ENCODE measurements at regions not wholly inside any gene's neighbourhood (a gene's known extent, or its start where the extent isn't known, plus 50 kb on each side); places are given as distances from the start of the nearest gene placed in this dataset.

- Histone ChIP-seq H3K4me1 (no peaks in the 10 kb centered on the region), H3K9me3 (no peaks in the 10 kb centered on the region), H3K27ac (no peak overlapping the region), H3K4me3 (no peak overlapping the region), H3K36me3 (no peaks in the 10 kb centered on the region), H3K27me3 (no peaks in the 10 kb centered on the region)
- intact Hi-C loops (cut with DNase I) = no loop called here
- no peak for TF ChIP-seq POLR2AphosphoS5 (IDR thresholded peaks at IDR 0.05; ENCODE audit: insufficient read depth in 1 of 2, low read depth in 1 of 2)
- TF ChIP-seq, protein P1, sequence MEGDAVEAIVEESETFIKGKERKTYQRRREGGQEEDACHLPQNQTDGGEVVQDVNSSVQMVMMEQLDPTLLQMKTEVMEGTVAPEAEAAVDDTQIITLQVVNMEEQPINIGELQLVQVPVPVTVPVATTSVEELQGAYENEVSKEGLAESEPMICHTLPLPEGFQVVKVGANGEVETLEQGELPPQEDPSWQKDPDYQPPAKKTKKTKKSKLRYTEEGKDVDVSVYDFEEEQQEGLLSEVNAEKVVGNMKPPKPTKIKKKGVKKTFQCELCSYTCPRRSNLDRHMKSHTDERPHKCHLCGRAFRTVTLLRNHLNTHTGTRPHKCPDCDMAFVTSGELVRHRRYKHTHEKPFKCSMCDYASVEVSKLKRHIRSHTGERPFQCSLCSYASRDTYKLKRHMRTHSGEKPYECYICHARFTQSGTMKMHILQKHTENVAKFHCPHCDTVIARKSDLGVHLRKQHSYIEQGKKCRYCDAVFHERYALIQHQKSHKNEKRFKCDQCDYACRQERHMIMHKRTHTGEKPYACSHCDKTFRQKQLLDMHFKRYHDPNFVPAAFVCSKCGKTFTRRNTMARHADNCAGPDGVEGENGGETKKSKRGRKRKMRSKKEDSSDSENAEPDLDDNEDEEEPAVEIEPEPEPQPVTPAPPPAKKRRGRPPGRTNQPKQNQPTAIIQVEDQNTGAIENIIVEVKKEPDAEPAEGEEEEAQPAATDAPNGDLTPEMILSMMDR (IDR thresholded peaks at IDR 0.05) = no peak
- TF ChIP-seq POLR2A (IDR thresholded peaks at IDR 0.05) = no peak
- DNase-seq (ENCODE audit: extremely low spot score in 2 of 2) = no peak
Observed at GRCh38 chr1:199875856-199876255, 151.7 kb upstream of the NR5A2 start.

GRCh38 chr1:199877526-199878384 is 149.8 kb upstream of the NR5A2 start:
- no peak for TF ChIP-seq POLR2AphosphoS5 (IDR thresholded peaks at IDR 0.05; ENCODE audit: insufficient read depth in 1 of 2, low read depth in 1 of 2)
- TF ChIP-seq, protein P1 (IDR thresholded peaks at IDR 0.05) = no peak
- no peak for TF ChIP-seq POLR2A (IDR thresholded peaks at IDR 0.05)
- DNase-seq (ENCODE audit: extremely low spot score in 2 of 2) = no peak
- no peaks in the 10 kb centered on the region for H3K36me3 ChIP-seq

GRCh38 chr1:199878823-199879222 is 148.7 kb upstream of the NR5A2 start:
- intact Hi-C loops (cut with DNase I) = no loop called here
- Histone ChIP-seq H3K4me1 (no peaks in the 10 kb centered on the region), H3K27ac (no peak overlapping the region), H3K36me3 (no peaks in the 10 kb centered on the region), H3K9me3 (no peaks in the 10 kb centered on the region), H3K27me3 (no peaks in the 10 kb centered on the region), H3K4me3 (no peak overlapping the region)
- TF ChIP-seq POLR2A (IDR thresholded peaks at IDR 0.05) (no peak), POLR2AphosphoS5 (IDR thresholded peaks at IDR 0.05; ENCODE audit: insufficient read depth in 1 of 2, low read depth in 1 of 2) (no peak)
- TF ChIP-seq, protein P1 (IDR thresholded peaks at IDR 0.05) = no peak
- no peak for DNase-seq (ENCODE audit: extremely low spot score in 2 of 2)

More at GRCh38 chr1:199877526-199878384, 149.8 kb upstream of the NR5A2 start:
- H3K27ac ChIP-seq = no peak overlapping the region
- intact Hi-C loops (cut with DNase I) = no loop called here
- no peaks in the 10 kb centered on the region for H3K27me3 ChIP-seq
- no peak overlapping the region for H3K4me3 ChIP-seq
- no peaks in the 10 kb centered on the region for H3K4me1 ChIP-seq
- no peaks in the 10 kb centered on the region for H3K9me3 ChIP-seq

GRCh38 chr1:199898654-199899053 is 128.9 kb upstream of the NR5A2 start:
- Histone ChIP-seq H3K4me3 (no peak overlapping the region), H3K36me3 (no peaks in the 10 kb centered on the region), H3K4me1 (no peaks in the 10 kb centered on the region), H3K27ac (no peak overlapping the region), H3K27me3 (no peaks in the 10 kb centered on the region), H3K9me3 (no peaks in the 10 kb centered on the region)
- no peak for DNase-seq (ENCODE audit: extremely low spot score in 2 of 2)
- TF ChIP-seq POLR2AphosphoS5 (IDR thresholded peaks at IDR 0.05; ENCODE audit: insufficient read depth in 1 of 2, low read depth in 1 of 2) (no peak), POLR2A (IDR thresholded peaks at IDR 0.05) (no peak)
- TF ChIP-seq, protein P1 (IDR thresholded peaks at IDR 0.05) = no peak
- intact Hi-C loops (cut with DNase I) = no loop called here

DNA sequence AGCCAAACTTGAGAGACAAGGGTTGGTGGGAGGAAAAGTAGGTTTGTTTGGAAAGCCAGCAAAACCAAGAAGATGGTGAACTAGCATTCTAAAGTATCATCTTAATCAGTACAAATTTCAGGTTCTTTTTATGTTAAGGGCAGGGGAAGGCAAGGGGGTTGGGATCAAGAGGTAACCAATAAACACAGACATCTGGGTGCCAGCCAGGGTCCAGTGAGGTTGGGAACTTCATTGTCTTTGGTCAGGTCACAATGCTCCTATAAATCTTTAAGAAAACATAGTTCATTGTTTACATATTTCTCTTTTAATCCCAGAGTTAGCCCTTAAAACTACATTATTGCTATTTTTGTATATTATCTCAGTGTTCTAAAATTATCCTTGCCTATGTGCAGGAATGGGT is 126.2 kb upstream of the NR5A2 start:
- no peak for DNase-seq (ENCODE audit: extremely low spot score in 2 of 2)
- no peak overlapping the region for H3K4me3 ChIP-seq
- no peak for TF ChIP-seq POLR2AphosphoS5 (IDR thresholded peaks at IDR 0.05; ENCODE audit: insufficient read depth in 1 of 2, low read depth in 1 of 2)
- TF ChIP-seq, protein P1 (IDR thresholded peaks at IDR 0.05) = no peak
- no peak for TF ChIP-seq POLR2A (IDR thresholded peaks at IDR 0.05)
- no peaks in the 10 kb centered on the region for H3K9me3 ChIP-seq
- H3K4me1 ChIP-seq = no peaks in the 10 kb centered on the region
- no peak overlapping the region for H3K27ac ChIP-seq
- intact Hi-C loops (cut with DNase I) = no loop called here
- H3K27me3 ChIP-seq = no peaks in the 10 kb centered on the region
- H3K36me3 ChIP-seq = no peaks in the 10 kb centered on the region

Data from vagina (tissue), 2 donors.